Neural cell (in vitro differentiated cells): ENCODE measurements at regions not wholly inside any gene's neighbourhood (a gene's known extent, or its start where the extent isn't known, plus 50 kb on each side); places are given as distances from the start of the nearest gene placed in this dataset.

ENCODE experiments used
- H2AFZ ChIP-seq: fragments of 200-600, 300-800 bp; sonication (generic), shearing (Covaris generic); 2 replicates; pipeline ENCODE4 v1.6.0; 2014; ENCODE audit warnings: low read depth, mild to moderate bottlenecking, antibody characterized with exemption, low read length, moderate library complexity
- H3F3A ChIP-seq: fragments of 200-600 bp; shearing (Covaris generic); 2 replicates; pipeline ENCODE4 v1.6.1; 2016; ENCODE audit warnings: mild to moderate bottlenecking, moderate library complexity, mixed read lengths, antibody characterized with exemption, low read length; ENCODE audit not compliant: insufficient read depth, poor library complexity, severe bottlenecking
- H3K27ac ChIP-seq: fragments of 200-600, 300-800 bp; sonication (generic), shearing (Covaris generic); 2 replicates; pipeline ENCODE4 v1.5.1; 2014; ENCODE audit warnings: mild to moderate bottlenecking, low read length, moderate library complexity
- H3K27me3 ChIP-seq: fragments of 300-800, 200-600 bp; sonication (generic), shearing (Covaris generic); 2 replicates; pipeline ENCODE4 v1.6.0; 2014; ENCODE audit warnings: mild to moderate bottlenecking, low read depth, low read length, moderate library complexity; ENCODE audit not compliant: insufficient read depth
- H3K36me3 ChIP-seq: fragments of 300-800, 200-600 bp; sonication (generic), shearing (Covaris generic); 2 replicates; pipeline ENCODE4 v1.5.1; 2014; ENCODE audit warnings: mild to moderate bottlenecking, antibody characterized with exemption, low read length, moderate library complexity; ENCODE audit not compliant: insufficient read depth
- H3K4me2 ChIP-seq: fragments of 300-800, 200-600 bp; sonication (generic), shearing (Covaris generic); 2 replicates; pipeline ENCODE4 v1.6.0; 2014; ENCODE audit warnings: mild to moderate bottlenecking, low read length
- H3K4me3 ChIP-seq: fragments of 300-800, 200-600 bp; sonication (generic), shearing (Covaris generic); 2 replicates; pipeline ENCODE4 v1.5.1; 2014; ENCODE audit warnings: mild to moderate bottlenecking, low read length, moderate library complexity
- H3K79me2 ChIP-seq: fragments of 200-600 bp; shearing (Covaris generic); replicated peaks from 2 replicates; pipeline ENCODE4 v1.6.0; 2014; ENCODE audit warnings: mild to moderate bottlenecking, low read length, moderate library complexity; ENCODE audit not compliant: insufficient read depth
- H3K9ac ChIP-seq: fragments of 300-800, 200-600 bp; sonication (generic), shearing (Covaris generic); 2 replicates; pipeline ENCODE4 v1.6.1; 2016; ENCODE audit warnings: mild to moderate bottlenecking, low read length, mixed read lengths
- H3K9me2 ChIP-seq: fragments of 200-600 bp; shearing (Covaris generic); 2 replicates; pipeline ENCODE4 v1.6.1; 2016; ENCODE audit warnings: mild to moderate bottlenecking, low read length, mixed read lengths; ENCODE audit not compliant: insufficient read depth
- H3K9me3 ChIP-seq: fragments of 200-600, 300-800 bp; sonication (generic), shearing (Covaris generic); 2 replicates; pipeline ENCODE4 v1.6.1; 2016; ENCODE audit warnings: mild to moderate bottlenecking, mixed run types, low read length, moderate library complexity, mixed read lengths
- H4K20me1 ChIP-seq: fragments of 200-600 bp; shearing (Covaris generic); 2 replicates; pipeline ENCODE4 v1.6.1; 2016; ENCODE audit warnings: mild to moderate bottlenecking, mixed run types; ENCODE audit not compliant: insufficient read depth
- CTCF ChIP-seq: fragments of 450-650 bp; IDR thresholded peaks from 2 replicates; pipeline ENCODE4 v1.5.1; 2014; ENCODE audit warnings: antibody characterized with exemption, mild to moderate bottlenecking, moderate library complexity; ENCODE audit not compliant: poor library complexity, severe bottlenecking
- EP300 ChIP-seq: fragments of 450-650 bp; conservative IDR thresholded peaks from 2 replicates; pipeline ENCODE4 v1.6.1; 2014; ENCODE audit warnings: antibody characterized with exemption, mild to moderate bottlenecking, moderate library complexity; ENCODE audit not compliant: poor library complexity, severe bottlenecking
- EZH2 ChIP-seq: fragments of 200-600, 300-800 bp; shearing (Covaris generic), sonication (generic); IDR thresholded peaks from 2 replicates; pipeline ENCODE4 v1.6.1; 2014; ENCODE audit warnings: antibody characterized with exemption, low read length, borderline replicate concordance, mild to moderate bottlenecking; ENCODE audit not compliant: insufficient read depth, poor library complexity, severe bottlenecking
- MXI1 ChIP-seq: fragments of 450-650 bp; conservative IDR thresholded peaks from 2 replicates; pipeline ENCODE4 v1.6.1; 2014; ENCODE audit warnings: antibody characterized with exemption, mild to moderate bottlenecking; ENCODE audit not compliant: poor library complexity, severe bottlenecking
- POLR2AphosphoS5 ChIP-seq: IDR thresholded peaks from 2 replicates; pipeline ENCODE4 v1.6.1; 2012
- RAD21 ChIP-seq: fragments of 450-650 bp; conservative IDR thresholded peaks from 2 replicates; pipeline ENCODE4 v1.6.1; 2014; ENCODE audit warnings: antibody characterized with exemption, mild to moderate bottlenecking, moderate library complexity
- REST ChIP-seq: IDR thresholded peaks from 2 replicates; pipeline ENCODE4 v1.6.1; 2012; ENCODE audit warnings: borderline replicate concordance
- SMC3 ChIP-seq: fragments of 450-650 bp; conservative IDR thresholded peaks from 2 replicates; pipeline ENCODE4 v1.6.1; 2014; ENCODE audit warnings: antibody characterized with exemption, mild to moderate bottlenecking, moderate library complexity; ENCODE audit not compliant: poor library complexity
- TAF1 ChIP-seq: IDR thresholded peaks from 2 replicates; pipeline ENCODE4 v1.6.1; 2012; ENCODE audit warnings: low read depth

- Histone ChIP-seq H3F3A (no peaks in the 10 kb centered on the region), H3K4me2 (no peak overlapping the region), H3K27me3 (no peaks in the 10 kb centered on the region)
Observed at GRCh38 chr16:8510160-8510559, 80.2 kb downstream of the TMEM114 start.

GRCh38 chr16:8505327-8505991 lies 84.9 kb downstream of the TMEM114 start:
- H3K27ac ChIP-seq = no peak overlapping the region
- H3K9me2 ChIP-seq = no peaks in the 10 kb centered on the region
- no peak overlapping the region for H2AFZ ChIP-seq
- no peak overlapping the region for H3K4me2 ChIP-seq
- H3F3A ChIP-seq = no peaks in the 10 kb centered on the region
- no peaks in the 10 kb centered on the region for H4K20me1 ChIP-seq
- H3K9ac ChIP-seq = no peak overlapping the region
- no peaks in the 10 kb centered on the region for H3K27me3 ChIP-seq
- no peaks in the 10 kb centered on the region for H3K9me3 ChIP-seq
- no peaks in the 10 kb centered on the region for H3K79me2 ChIP-seq
- H3K4me3 ChIP-seq = no peak overlapping the region
- no peaks in the 10 kb centered on the region for H3K36me3 ChIP-seq
- no peak for TF ChIP-seq CTCF
- TF ChIP-seq MXI1 = no peak
- no peak for TF ChIP-seq EZH2
- TF ChIP-seq EP300 = no peak
- no peak for TF ChIP-seq RAD21
- no peak for TF ChIP-seq TAF1

More at GRCh38 chr16:8510160-8510559, 80.2 kb downstream of the TMEM114 start:
- H3K36me3 ChIP-seq = no peaks in the 10 kb centered on the region
- no peak overlapping the region for H3K9ac ChIP-seq
- H4K20me1 ChIP-seq = no peaks in the 10 kb centered on the region
- TF ChIP-seq EZH2 = no peak
- no peak for TF ChIP-seq POLR2AphosphoS5
- no peak for TF ChIP-seq MXI1
- no peak for TF ChIP-seq RAD21
- no peak for TF ChIP-seq CTCF
- no peak for TF ChIP-seq TAF1
- H3K79me2 ChIP-seq = no peaks in the 10 kb centered on the region
- no peak overlapping the region for H3K4me3 ChIP-seq
- H3K27ac ChIP-seq = no peak overlapping the region
- H2AFZ ChIP-seq = no peak overlapping the region
- H3K9me2 ChIP-seq = no peaks in the 10 kb centered on the region
- H3K9me3 ChIP-seq = no peaks in the 10 kb centered on the region

GRCh38 chr16:8502446-8502845 lies 87.9 kb downstream of the TMEM114 start:
- no peak overlapping the region for H2AFZ ChIP-seq
- H3F3A ChIP-seq = no peaks in the 10 kb centered on the region
- no peaks in the 10 kb centered on the region for H3K36me3 ChIP-seq
- H3K4me3 ChIP-seq = no peak overlapping the region
- no peak overlapping the region for H3K27ac ChIP-seq
- H3K79me2 ChIP-seq = no peaks in the 10 kb centered on the region
- no peaks in the 10 kb centered on the region for H3K9me2 ChIP-seq
- TF ChIP-seq REST (no peak), RAD21 (no peak), EP300 (no peak), SMC3 (no peak), POLR2AphosphoS5 (no peak), TAF1 (no peak), CTCF (no peak), MXI1 (no peak), EZH2 (no peak)
- H3K4me2 ChIP-seq = no peak overlapping the region
- H4K20me1 ChIP-seq = no peaks in the 10 kb centered on the region
- no peaks in the 10 kb centered on the region for H3K27me3 ChIP-seq
- no peak overlapping the region for H3K9ac ChIP-seq
- no peaks in the 10 kb centered on the region for H3K9me3 ChIP-seq
